Mucosa of descending colon (tissue), 3 donors: ENCODE measurements at regions not wholly inside any gene's neighbourhood (a gene's known extent, or its start where the extent isn't known, plus 50 kb on each side); places are given as distances from the start of the nearest gene placed in this dataset.

Experiments used
- ATAC-seq: fragments of 200-7000 bp; cut with Tn5 transposase; one replicate; pipeline ENCODE4 v1.9.1; 2020; ENCODE audit warnings: mild to moderate bottlenecking, moderate library complexity
- DNase-seq, 3 donors: peaks; one replicate each; pipeline ENCODE4 v3.0.0-alpha.2; 2020
- H3K36me3 ChIP-seq: fragments of 200-600 bp; one replicate; pipeline ENCODE4 v1.8.0; 2021; ENCODE audit warnings: low read depth, mild to moderate bottlenecking
- H3K4me1 ChIP-seq: fragments of 200-600 bp; one replicate; pipeline ENCODE4 v1.8.0; 2021; ENCODE audit warnings: low read depth, mild to moderate bottlenecking
- H3K4me3 ChIP-seq: fragments of 200-600 bp; one replicate; pipeline ENCODE4 v1.8.0; 2021; ENCODE audit warnings: mild to moderate bottlenecking
- H3K9me3 ChIP-seq: fragments of 200-600 bp; one replicate; pipeline ENCODE4 v1.8.0; 2021; ENCODE audit warnings: mild to moderate bottlenecking
- intact Hi-C, 2 donors: fragments of 100-400 bp; cut with DNase I in 1 of 2; cut with micrococcal nuclease in 1 of 2; formaldehyde crosslinking; loops; one replicate each; pipeline versions ENCODE4 v1.11.0 to v1.11.1; 2022; cut with DNase I, micrococcal nuclease
- TF ChIP-seq, protein P1 (sequence below): fragments of 200-600 bp; IDR thresholded peaks from one replicate; pipeline ENCODE4 v1.8.0; 2022; ENCODE audit warnings: antibody characterized with exemption, mild to moderate bottlenecking
- donor health status: DM: no; HTN: no; CAD: no; lungs with moderate emphysema.
- donor health status: DM: no; HTN: no; CAD: no.
- donor health status: DM: no; HTN: yes; CAD: no.

DNA sequence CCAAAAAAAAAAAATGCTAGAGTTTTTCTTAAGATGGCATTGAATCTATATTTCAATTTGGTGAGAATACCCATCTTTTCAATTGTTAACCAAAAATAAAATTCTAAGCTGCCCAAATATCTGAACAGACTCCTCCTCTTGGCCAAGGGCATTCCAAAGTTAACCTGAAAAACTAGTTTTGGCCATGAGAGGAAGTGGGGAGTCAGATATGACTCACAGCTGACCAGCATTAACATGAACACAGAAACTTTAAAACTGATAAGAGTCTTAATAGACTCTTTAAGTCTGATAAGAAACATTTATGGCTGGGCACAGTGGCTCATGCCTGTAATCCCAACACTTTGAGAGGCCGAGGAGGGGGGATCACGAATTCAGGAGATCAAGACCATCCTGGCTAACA is 171.3 kb downstream of the FAXC start:
- DNase-seq (no peak), ATAC-seq (no peak)
- intact Hi-C loops = no loop called here
- TF ChIP-seq, protein P1, sequence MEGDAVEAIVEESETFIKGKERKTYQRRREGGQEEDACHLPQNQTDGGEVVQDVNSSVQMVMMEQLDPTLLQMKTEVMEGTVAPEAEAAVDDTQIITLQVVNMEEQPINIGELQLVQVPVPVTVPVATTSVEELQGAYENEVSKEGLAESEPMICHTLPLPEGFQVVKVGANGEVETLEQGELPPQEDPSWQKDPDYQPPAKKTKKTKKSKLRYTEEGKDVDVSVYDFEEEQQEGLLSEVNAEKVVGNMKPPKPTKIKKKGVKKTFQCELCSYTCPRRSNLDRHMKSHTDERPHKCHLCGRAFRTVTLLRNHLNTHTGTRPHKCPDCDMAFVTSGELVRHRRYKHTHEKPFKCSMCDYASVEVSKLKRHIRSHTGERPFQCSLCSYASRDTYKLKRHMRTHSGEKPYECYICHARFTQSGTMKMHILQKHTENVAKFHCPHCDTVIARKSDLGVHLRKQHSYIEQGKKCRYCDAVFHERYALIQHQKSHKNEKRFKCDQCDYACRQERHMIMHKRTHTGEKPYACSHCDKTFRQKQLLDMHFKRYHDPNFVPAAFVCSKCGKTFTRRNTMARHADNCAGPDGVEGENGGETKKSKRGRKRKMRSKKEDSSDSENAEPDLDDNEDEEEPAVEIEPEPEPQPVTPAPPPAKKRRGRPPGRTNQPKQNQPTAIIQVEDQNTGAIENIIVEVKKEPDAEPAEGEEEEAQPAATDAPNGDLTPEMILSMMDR = no peak
- Histone ChIP-seq H3K9me3 (peaks cover 4% of the 10 kb centered on the region), H3K36me3 (no peaks in the 10 kb centered on the region), H3K4me3 (no peak overlapping the region), H3K4me1 (no peaks in the 10 kb centered on the region)

DNA sequence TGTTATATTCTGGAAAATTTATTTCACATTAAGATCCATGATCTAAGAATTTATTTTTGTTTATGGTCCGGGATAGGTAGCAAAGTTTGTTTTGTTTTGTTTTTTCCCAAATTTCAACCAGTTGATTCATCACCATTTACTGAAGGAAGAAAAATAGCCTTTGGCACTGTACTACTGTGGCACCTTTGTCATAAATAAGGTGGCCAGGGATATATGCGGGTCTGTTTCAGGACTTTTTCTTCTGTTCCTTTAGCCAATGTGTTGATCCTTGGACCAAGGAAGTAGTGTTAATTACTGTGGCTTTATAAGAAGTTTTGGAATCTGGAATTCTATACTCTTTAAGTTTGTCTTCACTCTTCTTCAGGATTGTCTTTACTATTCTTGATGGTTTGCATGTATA is 171.7 kb downstream of the FAXC start:
- Histone ChIP-seq H3K36me3 (no peaks in the 10 kb centered on the region), H3K4me3 (no peak overlapping the region), H3K4me1 (no peaks in the 10 kb centered on the region), H3K9me3 (peaks cover 4% of the 10 kb centered on the region)
- ATAC-seq = no peak
- TF ChIP-seq, protein P1 = no peak
- DNase-seq = no peak
- intact Hi-C loops = no loop called here

DNA sequence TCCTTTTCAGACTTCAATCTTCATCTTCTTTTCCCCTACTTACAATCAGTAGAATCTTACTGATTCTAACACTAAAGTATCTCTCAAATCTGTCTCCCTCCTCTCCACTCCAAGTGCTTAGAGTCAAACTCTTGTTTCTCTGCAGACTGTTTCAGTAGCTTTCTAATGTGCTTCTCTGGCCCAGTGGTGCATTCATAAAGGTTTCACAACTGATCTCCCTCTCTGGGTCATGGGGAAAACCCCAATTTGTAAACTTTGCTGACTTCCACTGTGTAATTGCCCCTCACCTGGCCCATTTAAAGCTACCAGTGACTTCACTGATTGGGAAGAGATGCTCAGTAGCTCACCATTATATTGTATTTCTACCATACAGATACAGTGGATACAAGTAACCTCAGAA is 183.6 kb downstream of the FAXC start:
- H3K9me3 ChIP-seq = no peaks in the 10 kb centered on the region
- H3K4me1 ChIP-seq = no peaks in the 10 kb centered on the region
- ATAC-seq = no peak
- intact Hi-C loops = no loop called here
- no peak overlapping the region for H3K4me3 ChIP-seq
- H3K36me3 ChIP-seq = no peaks in the 10 kb centered on the region
- TF ChIP-seq, protein P1 = no peak
- no peak for DNase-seq

DNA sequence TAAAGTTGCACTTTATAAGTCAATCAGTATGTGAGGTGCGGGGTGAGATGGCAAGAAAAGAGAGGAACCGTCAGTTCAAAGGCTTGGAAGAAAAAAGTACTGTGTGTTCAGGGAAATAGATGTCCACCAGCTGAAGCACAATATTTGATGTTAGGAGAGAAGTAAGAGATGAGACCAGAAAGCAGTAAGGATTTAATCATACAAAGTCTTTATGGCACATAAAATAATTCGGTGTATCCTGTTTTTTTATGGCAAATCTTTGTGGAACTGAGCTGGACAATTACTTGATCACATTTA is 197.2 kb downstream of the FAXC start:
- intact Hi-C loops = no loop called here
- TF ChIP-seq, protein P1 = no peak
- H3K36me3 ChIP-seq = no peaks in the 10 kb centered on the region
- no peaks in the 10 kb centered on the region for H3K9me3 ChIP-seq
- no peaks in the 10 kb centered on the region for H3K4me1 ChIP-seq
- DNase-seq (no peak), ATAC-seq (no peak)
- H3K4me3 ChIP-seq = no peak overlapping the region

DNA sequence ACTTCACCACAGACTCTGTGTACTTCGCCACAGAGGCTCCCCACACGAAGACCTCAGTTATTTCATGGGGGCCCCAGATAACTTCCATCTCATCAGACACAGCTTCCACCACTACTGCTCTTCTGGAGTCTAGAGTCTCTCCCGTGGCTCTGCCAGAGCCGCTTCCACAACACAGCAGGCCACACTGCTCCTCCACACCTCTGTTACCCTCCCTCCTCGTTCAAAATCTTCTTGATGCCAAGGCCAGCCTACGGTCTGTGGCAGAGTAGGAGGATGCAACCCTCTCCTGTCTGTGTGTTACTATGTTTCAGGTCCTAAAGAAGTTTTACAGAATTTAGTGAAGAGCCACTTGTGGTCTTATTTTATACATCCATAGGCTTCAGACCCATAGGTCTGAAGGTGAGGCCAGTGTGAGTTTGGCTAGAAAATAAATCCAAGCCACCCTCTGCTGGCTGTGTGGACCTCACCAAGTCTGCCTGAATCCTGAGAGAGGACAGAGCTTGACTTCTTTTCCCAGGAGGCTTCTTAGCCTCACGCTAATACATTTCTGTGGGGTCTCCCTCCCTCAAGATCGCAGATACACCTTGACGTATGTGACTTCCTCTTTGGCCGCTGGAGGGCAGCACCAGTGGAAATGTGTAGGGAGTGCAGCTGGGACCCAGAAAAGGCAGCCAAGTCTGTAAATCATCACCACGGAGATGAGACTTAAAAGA is 197.7 kb downstream of the FAXC start:
- no peaks in the 10 kb centered on the region for H3K36me3 ChIP-seq
- ATAC-seq (peak; percentile 54), DNase-seq (peak in 2 of 3 donors; percentile 34 to 43)
- intact Hi-C loops = no loop called here
- no peaks in the 10 kb centered on the region for H3K9me3 ChIP-seq
- TF ChIP-seq, protein P1 = no peak
- H3K4me1 ChIP-seq = no peaks in the 10 kb centered on the region
- H3K4me3 ChIP-seq = no peak overlapping the region

DNA sequence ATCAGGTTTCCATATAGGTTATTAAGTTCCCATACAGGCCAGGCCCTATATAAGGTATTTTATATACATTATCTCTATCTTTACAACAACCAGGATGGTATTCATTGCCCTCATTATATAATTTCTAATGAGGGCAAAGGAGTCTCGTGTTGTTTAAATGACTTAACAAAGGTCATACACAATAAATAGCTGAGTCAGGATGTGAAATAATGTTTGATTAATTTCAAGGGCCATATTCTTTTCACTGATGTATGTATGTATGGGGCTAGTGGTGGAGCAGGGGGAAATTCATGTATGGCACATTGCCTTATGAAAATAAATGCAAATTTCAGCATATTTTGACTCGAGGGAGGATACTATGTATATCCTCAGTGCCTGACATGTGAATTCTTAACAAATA is 200.7 kb downstream of the FAXC start:
- Histone ChIP-seq H3K36me3 (no peaks in the 10 kb centered on the region), H3K4me1 (no peaks in the 10 kb centered on the region), H3K4me3 (no peak overlapping the region), H3K9me3 (no peaks in the 10 kb centered on the region)
- TF ChIP-seq, protein P1 = no peak
- intact Hi-C loops = no loop called here
- ATAC-seq (no peak), DNase-seq (no peak)
